ENCODE measurements at regions not wholly inside any gene's neighbourhood (a gene's known extent, or its start where the extent isn't known, plus 50 kb on each side); places are given as distances from the start of the nearest gene placed in this dataset.
"Not testable (repeated sequence)": the region's sequence is repeated elsewhere in the genome, so short reads cannot be mapped to it uniquely, and the experiment has no call there.

DNA sequence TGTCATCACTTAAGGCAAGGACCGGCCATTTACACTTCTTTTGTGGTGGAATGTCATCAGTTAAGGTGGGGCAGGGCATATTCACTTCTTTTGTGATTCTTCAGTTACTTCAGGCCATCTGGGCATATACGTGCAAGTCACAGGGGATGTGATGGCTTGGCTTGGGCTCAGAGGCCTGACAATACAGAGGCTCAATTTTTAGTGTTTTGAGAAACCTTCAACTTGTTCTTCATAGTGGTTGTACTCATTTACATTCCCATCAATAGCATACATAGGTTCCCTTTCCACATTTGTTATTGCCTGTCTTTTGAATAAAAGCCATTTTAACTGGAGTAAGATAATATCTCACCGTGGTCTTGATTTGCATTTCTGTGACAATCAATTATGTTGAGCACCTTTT is 366.8 kb upstream of the KIF2B start:
- TF ChIP-seq, protein P1, sequence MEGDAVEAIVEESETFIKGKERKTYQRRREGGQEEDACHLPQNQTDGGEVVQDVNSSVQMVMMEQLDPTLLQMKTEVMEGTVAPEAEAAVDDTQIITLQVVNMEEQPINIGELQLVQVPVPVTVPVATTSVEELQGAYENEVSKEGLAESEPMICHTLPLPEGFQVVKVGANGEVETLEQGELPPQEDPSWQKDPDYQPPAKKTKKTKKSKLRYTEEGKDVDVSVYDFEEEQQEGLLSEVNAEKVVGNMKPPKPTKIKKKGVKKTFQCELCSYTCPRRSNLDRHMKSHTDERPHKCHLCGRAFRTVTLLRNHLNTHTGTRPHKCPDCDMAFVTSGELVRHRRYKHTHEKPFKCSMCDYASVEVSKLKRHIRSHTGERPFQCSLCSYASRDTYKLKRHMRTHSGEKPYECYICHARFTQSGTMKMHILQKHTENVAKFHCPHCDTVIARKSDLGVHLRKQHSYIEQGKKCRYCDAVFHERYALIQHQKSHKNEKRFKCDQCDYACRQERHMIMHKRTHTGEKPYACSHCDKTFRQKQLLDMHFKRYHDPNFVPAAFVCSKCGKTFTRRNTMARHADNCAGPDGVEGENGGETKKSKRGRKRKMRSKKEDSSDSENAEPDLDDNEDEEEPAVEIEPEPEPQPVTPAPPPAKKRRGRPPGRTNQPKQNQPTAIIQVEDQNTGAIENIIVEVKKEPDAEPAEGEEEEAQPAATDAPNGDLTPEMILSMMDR (IDR thresholded peaks at IDR 0.05) = not testable (repeated sequence)
- TF ChIP-seq POLR2A (IDR thresholded peaks at IDR 0.05); POLR2AphosphoS5 (IDR thresholded peaks at IDR 0.05; ENCODE audit: insufficient read depth in 1 of 2, low read depth in 1 of 2): not testable (repeated sequence)

Data from vagina (tissue), 2 donors.